Panc1 (cell line): ENCODE measurements at regions not wholly inside any gene's neighbourhood (a gene's known extent, or its start where the extent isn't known, plus 50 kb on each side); places are given as distances from the start of the nearest gene placed in this dataset.

ENCODE experiments used
- ATAC-seq: fragments of 200-7000 bp; cut with Tn5 transposase; 2 replicates; pipeline ENCODE4 v1.9.1; 2020; ENCODE audit warnings: mild to moderate bottlenecking, moderate library complexity
- BruUV-seq: library from RNA; stranded (reverse); fragments of 400-500 nt; replicated peaks from 2 replicates; lab custom pipeline; 2021; lab: Mats Ljungman, UMichigan
- CTCF ChIA-PET: fragments of 300-600 bp; sonication (Branson Sonifier 250); formaldehyde crosslinking; loops from one replicate; lab custom pipeline; 2022; ENCODE audit warnings: antibody characterized with exemption; lab: Charles Lee
- POLR2A ChIA-PET: fragments of 300-600 bp; sonication (Branson Sonifier 250); formaldehyde crosslinking; loops from one replicate; lab custom pipeline; 2022; ENCODE audit warnings: antibody characterized with exemption; lab: Charles Lee
- DNase-seq: peaks from one replicate; pipeline ENCODE4 v3.0.0-alpha.2; 2010; ENCODE audit warnings: low read depth, low spot score
- H3K27ac ChIP-seq: 2 replicates; pipeline ENCODE4 v1.5.1; 2011; ENCODE audit warnings: mild to moderate bottlenecking, low read length, inconsistent platforms
- H3K27me3 ChIP-seq: fragments of 200-500 bp; sonication (Bioruptor generic); 2 replicates; pipeline ENCODE4 v1.6.0; 2014; ENCODE audit warnings: low read length, inconsistent platforms; ENCODE audit not compliant: control insufficient read depth, insufficient read depth
- H3K36me3 ChIP-seq: fragments of 200-500 bp; sonication (Bioruptor generic); 2 replicates; pipeline ENCODE4 v1.5.1; 2014; ENCODE audit warnings: inconsistent platforms, mild to moderate bottlenecking, low read length, moderate library complexity; ENCODE audit not compliant: control insufficient read depth, insufficient read depth
- H3K4me1 ChIP-seq: 2 replicates; pipeline ENCODE4 v1.5.1; 2011; ENCODE audit warnings: inconsistent platforms, mild to moderate bottlenecking, low read length, moderate library complexity; ENCODE audit not compliant: control insufficient read depth, insufficient read depth
- H3K4me3 ChIP-seq, 2 experiments: 2 replicates each; pipeline ENCODE4 v1.5.1; 2011 to 2012; ENCODE audit warnings: low read depth in 2 of 2, low read length in 2 of 2, mild to moderate bottlenecking in 2 of 2, inconsistent platforms in 1 of 2, moderate library complexity in 1 of 2
- H3K9me3 ChIP-seq: fragments of 200-500 bp; sonication (Bioruptor generic); 2 replicates; pipeline ENCODE4 v1.5.1; 2014; ENCODE audit warnings: low read depth, mild to moderate bottlenecking, inconsistent platforms, low read length, moderate library complexity; ENCODE audit not compliant: control insufficient read depth, insufficient read depth
- CTCF ChIP-seq: fragments of 450-650 bp; IDR thresholded peaks from 2 replicates; pipeline ENCODE4 v1.5.1; 2017; ENCODE audit warnings: mild to moderate bottlenecking
- POLR2AphosphoS5 ChIP-seq: IDR thresholded peaks from 2 replicates; pipeline ENCODE4 v1.6.1; 2012; ENCODE audit warnings: mild to moderate bottlenecking, low read depth, low read length, moderate library complexity
- REST ChIP-seq, 2 experiments: IDR thresholded peaks; 2 replicates each; pipeline ENCODE4 v1.6.1; 2011 to 2012; ENCODE audit warnings: low read depth in 2 of 2, control low read depth in 1 of 2, low read length in 1 of 2, mild to moderate bottlenecking in 1 of 2, moderate library complexity in 1 of 2; ENCODE audit not compliant: insufficient read depth in 1 of 2
- SIN3A ChIP-seq: IDR thresholded peaks from 2 replicates; pipeline ENCODE4 v1.6.1; 2012; ENCODE audit warnings: low read depth, mild to moderate bottlenecking, low read length, moderate library complexity, borderline replicate concordance; ENCODE audit not compliant: insufficient read depth
- TCF7L2 ChIP-seq: IDR thresholded peaks from 2 replicates; pipeline ENCODE4 v1.6.1; 2011; ENCODE audit warnings: mild to moderate bottlenecking, low read depth, low read length, inconsistent platforms
- in situ Hi-C: cut with HindIII; loops from 2 replicates; pipeline ENCODE4 v1.10.0; 2016; ENCODE audit warnings: low sequenced_read_pairs, low pct_unique_long_range_greater_than_20kb
- intact Hi-C: fragments of 100-400 bp; cut with micrococcal nuclease; formaldehyde crosslinking; loops from one replicate; pipeline ENCODE4 v1.10.0; 2022; ENCODE audit not compliant: unreplicated experiment

GRCh38 chr2:48081317-48081628 is 175.0 kb upstream of the FBXO11 start:
- Histone ChIP-seq H3K9me3 (no peaks in the 10 kb centered on the region), H3K27me3 (no peaks in the 10 kb centered on the region), H3K4me1 (no peaks in the 10 kb centered on the region), H3K27ac (no peak overlapping the region), H3K4me3 (no peak overlapping the region), H3K36me3 (no peaks in the 10 kb centered on the region)
- POLR2A ChIA-PET: no interaction called here
- no TSS peak for BruUV-seq
- CTCF ChIA-PET: no interaction called here
- DNase-seq: no peak
- intact Hi-C loops (no loop called here), in situ Hi-C loops (no loop called here)
- TF ChIP-seq SIN3A (no peak), REST (IDR thresholded peaks at IDR 0.05; ENCODE audit: insufficient read depth in 1 of 2, low read depth in 2 of 2, low read length in 1 of 2) (no peak), POLR2AphosphoS5 (no peak), CTCF (no peak), TCF7L2 (no peak)
- no peak for ATAC-seq

GRCh38 chr2:48085888-48086287 is 179.6 kb upstream of the FBXO11 start:
- in situ Hi-C loops (no loop called here), intact Hi-C loops (no loop called here)
- no peaks in the 10 kb centered on the region for H3K36me3 ChIP-seq
- H3K9me3 ChIP-seq: no peaks in the 10 kb centered on the region
- peaks cover 14% of the 10 kb centered on the region; the same call in 1 of the 2 replicates for H3K27me3 ChIP-seq
- DNase-seq: no peak
- ATAC-seq: no peak
- H3K4me3 ChIP-seq: no peak overlapping the region
- ChIA-PET POLR2A (no interaction called here), CTCF (no interaction called here)
- H3K4me1 ChIP-seq: no peaks in the 10 kb centered on the region
- BruUV-seq: no TSS peak
- no peak overlapping the region for H3K27ac ChIP-seq
- TF ChIP-seq REST (IDR thresholded peaks at IDR 0.05; ENCODE audit: insufficient read depth in 1 of 2, low read depth in 2 of 2, low read length in 1 of 2): no peak
- no peak for TF ChIP-seq TCF7L2
- TF ChIP-seq POLR2AphosphoS5: no peak
- TF ChIP-seq SIN3A: no peak
- TF ChIP-seq CTCF: no peak
